ENCODE measurements at regions not wholly inside any gene's neighbourhood (a gene's known extent, or its start where the extent isn't known, plus 50 kb on each side); places are given as distances from the start of the nearest gene placed in this dataset.

DNA sequence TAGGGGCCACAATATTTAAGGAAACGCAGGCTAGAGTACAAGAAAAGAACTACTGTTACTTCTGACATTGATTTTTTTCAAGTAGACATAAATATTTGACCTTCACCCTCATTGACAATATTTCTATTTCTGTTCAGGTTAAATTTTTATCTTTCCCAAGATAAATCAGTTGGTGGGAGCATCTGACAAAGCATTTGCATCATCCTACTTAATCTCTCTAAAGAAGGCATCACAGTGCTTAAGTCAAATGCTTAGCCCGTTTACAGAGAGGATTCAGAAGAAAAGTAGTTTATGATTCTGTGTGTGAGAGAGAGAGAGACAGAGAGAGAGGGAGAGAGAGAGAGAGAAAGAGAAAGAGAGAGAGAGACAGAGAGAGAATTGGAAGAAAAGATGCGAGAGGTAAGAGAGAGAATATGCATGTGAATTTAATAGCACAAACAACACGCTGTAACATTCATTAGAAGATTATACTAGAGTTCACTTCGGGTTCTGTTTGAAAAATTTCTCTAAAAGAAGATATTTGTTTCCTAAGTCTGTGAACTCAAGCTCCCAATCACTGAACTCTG lies 1093.3 kb upstream of the CDH6 start:
- no peak overlapping the region for H3K27ac ChIP-seq (ENCODE audit: low read length)
- no peak overlapping the region for H3K27ac Mint-ChIP-seq
- H3K4me1 Mint-ChIP-seq, result no peaks in the 10 kb centered on the region
- H3K4me1 ChIP-seq (ENCODE audit: control insufficient read depth, insufficient read depth, low read length), result no peaks in the 10 kb centered on the region
- no peak overlapping the region for H3K4me3 Mint-ChIP-seq
- ATAC-seq (no peak), DNase-seq (no peak)
- no peaks in the 10 kb centered on the region for H3K27me3 ChIP-seq (ENCODE audit: control insufficient read depth, insufficient read depth, low read length)
- H3K4me3 ChIP-seq (ENCODE audit: low read length), result no peak overlapping the region
- no peaks in the 10 kb centered on the region for H3K36me3 ChIP-seq (ENCODE audit: control insufficient read depth, insufficient read depth, low read length)
- TF ChIP-seq, protein P1, sequence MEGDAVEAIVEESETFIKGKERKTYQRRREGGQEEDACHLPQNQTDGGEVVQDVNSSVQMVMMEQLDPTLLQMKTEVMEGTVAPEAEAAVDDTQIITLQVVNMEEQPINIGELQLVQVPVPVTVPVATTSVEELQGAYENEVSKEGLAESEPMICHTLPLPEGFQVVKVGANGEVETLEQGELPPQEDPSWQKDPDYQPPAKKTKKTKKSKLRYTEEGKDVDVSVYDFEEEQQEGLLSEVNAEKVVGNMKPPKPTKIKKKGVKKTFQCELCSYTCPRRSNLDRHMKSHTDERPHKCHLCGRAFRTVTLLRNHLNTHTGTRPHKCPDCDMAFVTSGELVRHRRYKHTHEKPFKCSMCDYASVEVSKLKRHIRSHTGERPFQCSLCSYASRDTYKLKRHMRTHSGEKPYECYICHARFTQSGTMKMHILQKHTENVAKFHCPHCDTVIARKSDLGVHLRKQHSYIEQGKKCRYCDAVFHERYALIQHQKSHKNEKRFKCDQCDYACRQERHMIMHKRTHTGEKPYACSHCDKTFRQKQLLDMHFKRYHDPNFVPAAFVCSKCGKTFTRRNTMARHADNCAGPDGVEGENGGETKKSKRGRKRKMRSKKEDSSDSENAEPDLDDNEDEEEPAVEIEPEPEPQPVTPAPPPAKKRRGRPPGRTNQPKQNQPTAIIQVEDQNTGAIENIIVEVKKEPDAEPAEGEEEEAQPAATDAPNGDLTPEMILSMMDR (IDR thresholded peaks at IDR 0.05), result no peak
- intact Hi-C loops (cut with micrococcal nuclease), result no loop called here
- H3K27me3 Mint-ChIP-seq (ENCODE audit: low read depth in 2 of 2), result no peaks in the 10 kb centered on the region
- WGBS (ENCODE audit: insufficient coverage), result 69% methylated on average over 2 of the region's 5 CpGs
- no peaks in the 10 kb centered on the region for H3K9me3 ChIP-seq (ENCODE audit: control insufficient read depth, insufficient read depth, low read length)
- H3K9me3 Mint-ChIP-seq, result peaks cover 12 to 21% of the 10 kb centered on the region in 2 donors
- H3K36me3 Mint-ChIP-seq, result no peaks in the 10 kb centered on the region

DNA sequence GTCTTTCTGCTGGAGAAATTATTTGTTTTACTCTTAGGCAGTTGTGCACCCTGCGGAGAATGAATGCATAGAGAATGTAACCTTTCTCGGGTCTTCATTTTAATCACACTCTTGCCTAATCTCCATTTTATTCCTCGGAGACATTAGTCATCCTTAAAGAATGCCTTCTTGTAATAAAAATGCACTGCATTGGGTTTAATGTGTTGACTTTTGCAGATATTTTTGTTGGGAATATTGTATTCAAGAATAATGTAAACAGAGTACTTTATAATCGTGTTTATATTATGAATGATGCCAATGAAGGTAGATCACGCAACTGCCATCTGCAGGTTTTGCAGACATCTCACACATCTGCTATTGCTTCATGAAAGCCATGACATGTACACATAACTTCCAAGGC lies 1093.9 kb upstream of the CDH6 start:
- Histone ChIP-seq H3K4me1 (ENCODE audit: control insufficient read depth, insufficient read depth, low read length) (no peaks in the 10 kb centered on the region), H3K9me3 (ENCODE audit: control insufficient read depth, insufficient read depth, low read length) (no peaks in the 10 kb centered on the region), H3K27me3 (ENCODE audit: control insufficient read depth, insufficient read depth, low read length) (no peaks in the 10 kb centered on the region), H3K4me3 (ENCODE audit: low read length) (no peak overlapping the region), H3K36me3 (ENCODE audit: control insufficient read depth, insufficient read depth, low read length) (no peaks in the 10 kb centered on the region), H3K27ac (ENCODE audit: low read length) (no peak overlapping the region)
- WGBS (ENCODE audit: insufficient coverage), result 83% methylated on average over 2 of the region's 5 CpGs
- no peak for ATAC-seq
- intact Hi-C loops (cut with micrococcal nuclease), result no loop called here
- Mint-ChIP-seq H3K27ac (no peak overlapping the region), H3K9me3 (peaks cover 12 to 21% of the 10 kb centered on the region in 2 donors), H3K4me3 (no peak overlapping the region), H3K27me3 (ENCODE audit: low read depth in 2 of 2) (no peaks in the 10 kb centered on the region), H3K36me3 (no peaks in the 10 kb centered on the region), H3K4me1 (no peaks in the 10 kb centered on the region)
- TF ChIP-seq, protein P1 (IDR thresholded peaks at IDR 0.05), result no peak
- no peak for DNase-seq

- intact Hi-C loops (cut with micrococcal nuclease), result no loop called here
- Mint-ChIP-seq H3K36me3 (no peaks in the 10 kb centered on the region), H3K9me3 (peaks cover 12 to 21% of the 10 kb centered on the region in 2 donors), H3K27ac (no peak overlapping the region), H3K4me1 (no peaks in the 10 kb centered on the region), H3K4me3 (no peak overlapping the region), H3K27me3 (ENCODE audit: low read depth in 2 of 2) (no peaks in the 10 kb centered on the region)
- DNase-seq, result no peak
- Histone ChIP-seq H3K4me1 (ENCODE audit: control insufficient read depth, insufficient read depth, low read length) (no peaks in the 10 kb centered on the region), H3K36me3 (ENCODE audit: control insufficient read depth, insufficient read depth, low read length) (no peaks in the 10 kb centered on the region), H3K27me3 (ENCODE audit: control insufficient read depth, insufficient read depth, low read length) (no peaks in the 10 kb centered on the region), H3K4me3 (ENCODE audit: low read length) (no peak overlapping the region), H3K9me3 (ENCODE audit: control insufficient read depth, insufficient read depth, low read length) (no peaks in the 10 kb centered on the region), H3K27ac (ENCODE audit: low read length) (no peak overlapping the region)
- no peak for ATAC-seq
- WGBS (ENCODE audit: insufficient coverage), result 63% methylated on average over 2 of the region's 3 CpGs
- TF ChIP-seq, protein P1 (IDR thresholded peaks at IDR 0.05), result no peak
These were observed 1094.5 kb upstream of the CDH6 start for GRCh38 chr5:30098940-30099339.

DNA sequence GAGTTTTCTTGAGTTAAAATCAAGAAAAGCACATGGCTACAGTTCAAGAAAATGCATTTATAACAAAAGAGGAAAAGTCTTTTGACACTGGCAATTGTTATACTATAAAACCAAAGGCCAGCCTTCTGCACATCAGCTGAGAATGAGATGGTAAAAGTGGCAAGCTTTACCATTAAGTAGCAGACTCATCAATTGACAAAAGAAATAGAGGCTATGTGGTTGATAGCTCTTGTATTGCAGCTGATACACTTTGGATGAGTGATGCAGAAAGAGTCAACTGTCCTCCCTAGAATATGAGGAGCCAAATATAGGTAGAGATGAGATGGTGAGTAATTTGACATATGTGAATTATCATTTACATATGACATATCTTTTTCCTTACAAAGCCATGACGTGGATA lies 1100.9 kb upstream of the CDH6 start:
- TF ChIP-seq, protein P1 (IDR thresholded peaks at IDR 0.05), result no peak
- no peaks in the 10 kb centered on the region for H3K4me1 Mint-ChIP-seq
- no peaks in the 10 kb centered on the region for H3K36me3 Mint-ChIP-seq
- Histone ChIP-seq H3K4me1 (ENCODE audit: control insufficient read depth, insufficient read depth, low read length) (no peaks in the 10 kb centered on the region), H3K27me3 (ENCODE audit: control insufficient read depth, insufficient read depth, low read length) (no peaks in the 10 kb centered on the region), H3K4me3 (ENCODE audit: low read length) (no peak overlapping the region), H3K36me3 (ENCODE audit: control insufficient read depth, insufficient read depth, low read length) (no peaks in the 10 kb centered on the region), H3K27ac (ENCODE audit: low read length) (no peak overlapping the region), H3K9me3 (ENCODE audit: control insufficient read depth, insufficient read depth, low read length) (no peaks in the 10 kb centered on the region)
- ATAC-seq (no peak), DNase-seq (no peak)
- H3K27me3 Mint-ChIP-seq (ENCODE audit: low read depth in 2 of 2), result no peaks in the 10 kb centered on the region
- no peak overlapping the region for H3K27ac Mint-ChIP-seq
- intact Hi-C loops (cut with micrococcal nuclease), result no loop called here
- no peak overlapping the region for H3K4me3 Mint-ChIP-seq
- WGBS (ENCODE audit: insufficient coverage), result no CpG with 5 or more reads among the region's 1 CpG
- peaks cover 6 to 14% of the 10 kb centered on the region in 2 donors for H3K9me3 Mint-ChIP-seq
